NCI-H526 treated with DMSO at 0.1 percent for 48 hours (cell line): ENCODE measurements at regions not wholly inside any gene's neighbourhood (a gene's known extent, or its start where the extent isn't known, plus 50 kb on each side); places are given as distances from the start of the nearest gene placed in this dataset.

Experiments used
- DNase-seq: peaks from one replicate; lab custom pipeline; 2025; lab: John Stamatoyannopoulos, UW

DNA sequence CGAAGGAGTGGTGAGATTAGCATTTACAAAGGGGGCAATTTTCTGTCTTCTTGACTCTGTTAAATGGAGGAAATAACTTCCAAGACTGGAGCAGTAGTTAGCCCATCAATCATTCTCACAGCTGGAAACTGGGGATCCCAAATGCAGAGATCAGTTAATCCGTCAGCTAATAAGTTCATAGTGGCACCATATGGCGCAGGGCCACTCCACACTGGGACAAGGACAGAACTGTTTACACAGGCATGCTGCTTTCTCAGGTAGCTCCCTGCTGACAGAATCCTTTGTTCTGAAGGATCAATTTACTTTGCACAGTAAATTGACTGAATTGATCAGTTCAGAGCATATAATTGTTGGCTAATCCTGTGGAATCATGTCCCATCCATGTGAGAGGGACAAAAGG lies 395.7 kb downstream of the TMEM161B start:
- no peak for DNase-seq

DNA sequence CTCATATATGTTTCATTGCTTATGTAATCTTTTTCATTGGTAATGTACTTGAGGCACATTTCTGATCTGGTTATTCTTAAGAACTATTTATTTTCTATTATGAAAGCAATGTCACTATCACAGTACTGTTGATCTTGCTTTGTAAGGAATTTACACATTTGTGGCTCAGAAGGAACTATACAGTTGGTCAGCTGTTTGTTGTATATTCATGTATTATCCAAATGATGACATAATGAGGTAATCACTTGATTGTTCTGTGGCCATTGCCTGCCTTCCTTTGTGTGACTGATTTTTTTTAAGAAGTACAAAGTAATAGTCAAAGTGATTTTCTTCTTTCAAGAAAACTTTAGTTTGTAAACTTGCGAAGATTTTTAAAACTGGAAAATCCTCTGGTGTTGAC lies 399.9 kb downstream of the TMEM161B start:
- no peak for DNase-seq

DNA sequence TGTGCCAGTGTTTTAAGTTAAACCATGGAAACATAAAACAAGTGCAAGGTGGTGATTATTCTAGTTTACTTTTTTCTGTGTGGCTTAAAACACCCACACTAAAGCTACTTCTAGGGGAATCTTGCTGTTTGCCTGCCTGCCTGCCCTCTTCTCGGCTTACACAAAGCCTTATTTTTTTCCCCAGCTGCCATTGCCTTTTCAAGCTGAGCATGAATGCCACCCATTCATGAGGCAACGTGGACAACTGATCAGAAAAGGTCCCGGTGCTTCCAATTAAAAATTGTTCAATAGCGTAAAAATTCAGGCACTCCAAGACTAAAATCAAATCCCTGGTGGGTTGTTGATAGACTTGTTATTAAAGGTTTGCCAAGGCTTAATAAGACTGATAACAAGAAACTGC lies 401.4 kb downstream of the TMEM161B start:
- no peak for DNase-seq

DNA sequence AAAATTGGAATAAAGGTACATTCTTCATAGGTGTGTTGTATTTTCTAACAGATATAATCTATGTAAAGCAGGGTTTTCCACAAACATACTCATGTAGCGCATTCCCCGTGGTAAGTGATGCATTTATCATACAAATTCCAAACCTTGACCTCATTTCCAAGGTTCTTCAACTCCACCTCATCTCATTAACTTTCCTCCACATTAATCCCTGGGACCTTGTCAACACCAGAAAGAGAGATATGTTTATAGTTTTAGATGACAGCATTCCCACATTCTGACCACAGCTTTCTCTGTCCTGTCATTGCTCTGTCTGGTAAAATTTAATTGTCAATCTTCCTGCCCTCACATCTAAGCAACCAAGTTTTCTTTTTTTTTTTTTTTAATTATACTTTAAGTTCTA lies 415.1 kb downstream of the TMEM161B start:
- DNase-seq = no peak

DNA sequence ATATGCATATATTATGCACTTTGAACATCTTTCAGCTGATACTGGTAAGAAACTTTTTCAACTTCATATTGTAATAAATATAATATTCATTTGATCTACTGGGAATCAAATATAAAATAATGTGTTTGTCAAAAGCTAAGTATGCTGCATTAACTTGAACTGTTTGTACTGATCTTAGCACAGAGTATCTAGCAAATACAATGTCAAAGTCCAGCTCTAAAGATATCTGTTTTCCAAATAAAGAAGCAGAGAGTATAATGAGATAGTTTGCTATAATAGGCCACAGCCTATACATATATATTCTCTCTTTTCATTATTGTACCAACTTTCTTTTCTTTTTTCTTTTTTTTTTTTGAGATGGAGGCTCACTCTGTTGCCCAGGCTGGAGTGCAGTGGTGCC lies 417.0 kb downstream of the TMEM161B start:
- no peak for DNase-seq

DNA sequence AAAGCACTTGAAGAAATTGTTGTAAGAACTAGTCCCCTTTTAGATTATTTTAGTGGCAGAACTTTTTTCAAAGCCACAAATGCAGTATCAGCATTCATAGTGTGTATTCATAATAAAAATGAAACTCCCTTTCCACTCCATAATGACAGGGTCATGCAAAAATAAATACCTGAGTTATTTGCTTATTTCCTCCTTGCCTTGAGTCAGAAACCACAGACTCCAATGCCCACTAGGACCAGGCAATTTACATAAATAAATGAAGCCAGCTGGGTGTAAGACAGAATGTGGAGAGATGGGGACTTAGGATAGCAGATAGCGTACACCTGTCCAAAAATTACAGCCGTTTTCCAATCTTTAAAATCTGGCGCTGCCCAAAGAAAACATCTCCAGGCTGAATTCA lies 417.8 kb downstream of the TMEM161B start:
- peak; percentile 79 for DNase-seq

DNA sequence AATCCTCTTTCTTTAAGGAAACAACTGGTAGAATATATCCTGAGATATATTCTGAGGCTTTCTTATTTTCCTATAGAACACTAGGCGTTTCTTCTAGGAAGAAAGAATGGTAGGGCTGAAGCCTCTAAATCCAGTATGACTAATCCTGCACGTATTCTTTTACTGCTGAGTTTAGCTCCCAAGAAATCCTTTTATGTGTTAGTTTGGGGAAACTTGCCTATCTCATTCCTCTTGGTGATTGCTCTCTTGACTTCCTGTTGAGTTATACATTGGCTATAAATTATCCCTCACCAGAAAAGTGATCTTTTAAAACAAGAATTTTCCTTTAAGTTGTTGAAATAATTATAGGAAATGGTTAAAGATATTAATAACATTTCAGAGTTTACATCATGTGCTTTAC lies 422.9 kb downstream of the TMEM161B start:
- DNase-seq = no peak

DNA sequence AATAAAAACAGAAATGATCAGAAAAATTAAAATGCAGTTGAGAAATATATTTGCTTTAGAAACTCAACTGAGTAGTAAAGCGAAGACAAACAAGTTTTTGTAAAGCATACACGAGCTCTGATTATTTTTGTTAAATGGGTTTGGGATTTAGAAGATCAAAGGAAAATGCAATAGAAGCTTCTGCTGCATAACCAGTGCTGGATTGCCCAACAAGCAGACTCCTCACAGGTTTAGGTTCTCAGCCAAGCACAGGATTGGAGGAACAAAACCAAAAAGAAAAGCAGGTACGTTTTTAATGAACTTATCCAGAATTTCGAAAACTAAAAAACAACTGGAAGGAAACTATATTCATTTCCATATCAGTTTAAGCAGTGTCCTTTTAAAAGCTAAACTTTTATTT lies 423.8 kb downstream of the TMEM161B start:
- no peak for DNase-seq

DNA sequence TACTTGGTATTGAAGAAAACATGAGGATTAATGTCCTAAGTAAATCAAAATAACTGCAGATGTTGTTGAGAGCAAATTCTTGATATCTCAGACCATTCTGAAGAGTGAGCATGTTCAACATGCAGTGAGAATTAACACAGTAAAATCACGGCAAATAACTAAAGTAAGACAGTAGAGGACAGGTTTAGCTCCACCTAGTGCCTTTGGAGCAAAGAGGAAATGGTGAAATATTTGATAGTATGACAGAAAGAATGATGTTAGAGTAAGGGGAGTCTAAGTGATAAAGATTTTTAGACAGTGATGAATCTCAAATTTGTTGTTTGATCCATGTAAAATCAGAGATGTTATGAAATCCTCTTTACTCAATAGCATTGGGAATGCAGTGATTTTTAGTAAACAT lies 424.2 kb downstream of the TMEM161B start:
- DNase-seq = no peak

DNA sequence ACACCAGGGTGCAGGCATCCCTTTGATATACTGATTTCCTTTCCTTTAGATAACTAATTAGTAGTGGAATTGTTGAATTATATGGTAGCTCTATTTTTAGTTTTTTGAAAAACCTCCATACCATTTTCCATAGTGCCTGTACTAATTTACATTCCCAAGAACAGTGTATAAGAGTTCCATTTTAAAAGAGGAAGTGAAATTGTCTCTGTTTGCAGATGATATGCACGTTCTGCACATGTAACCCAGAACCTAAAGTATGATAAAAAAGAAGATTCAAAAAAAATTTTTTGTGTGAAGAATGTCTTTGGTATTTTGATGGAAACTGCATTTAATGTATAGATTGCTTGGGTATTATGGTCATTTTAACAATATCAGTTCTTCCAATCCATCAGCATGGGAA lies 424.0 kb upstream of the CCNH start:
- no peak for DNase-seq

DNA sequence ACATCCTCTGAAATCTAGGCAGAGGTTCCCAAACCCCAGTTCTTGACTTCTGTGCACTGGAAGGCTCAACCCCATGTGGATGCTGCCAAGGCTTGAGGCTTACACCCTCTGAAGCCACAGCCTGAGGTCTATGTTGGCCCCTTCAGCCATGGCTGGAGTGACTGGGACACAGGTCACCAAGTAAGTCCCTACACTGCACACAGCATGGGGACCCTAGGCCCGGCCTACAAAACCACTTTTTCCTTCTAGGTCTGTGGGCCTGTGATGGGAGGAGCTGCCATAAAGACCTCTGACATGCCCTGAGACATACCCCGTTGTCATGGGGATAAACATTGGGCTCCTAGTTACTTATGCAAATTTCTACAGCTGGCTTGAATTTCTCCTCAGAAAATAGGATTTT lies 418.8 kb upstream of the CCNH start:
- no peak for DNase-seq

DNA sequence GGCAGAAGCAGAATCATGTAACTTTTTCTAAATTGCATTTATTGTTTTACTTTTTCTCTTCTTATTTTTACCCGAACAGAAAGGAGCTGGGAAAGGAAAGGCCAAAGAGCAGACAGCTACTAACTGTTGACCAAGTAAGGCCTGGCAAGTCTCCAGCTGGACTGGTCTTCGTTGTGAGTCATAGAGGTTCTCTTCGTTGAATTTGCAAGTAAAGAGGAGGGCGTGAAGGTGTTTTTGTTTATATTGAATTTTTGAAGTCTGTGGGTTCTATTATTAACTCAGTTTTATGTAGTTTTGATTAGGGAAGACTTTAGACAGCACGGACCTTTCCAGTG lies 416.5 kb upstream of the CCNH start:
- no peak for DNase-seq

DNA sequence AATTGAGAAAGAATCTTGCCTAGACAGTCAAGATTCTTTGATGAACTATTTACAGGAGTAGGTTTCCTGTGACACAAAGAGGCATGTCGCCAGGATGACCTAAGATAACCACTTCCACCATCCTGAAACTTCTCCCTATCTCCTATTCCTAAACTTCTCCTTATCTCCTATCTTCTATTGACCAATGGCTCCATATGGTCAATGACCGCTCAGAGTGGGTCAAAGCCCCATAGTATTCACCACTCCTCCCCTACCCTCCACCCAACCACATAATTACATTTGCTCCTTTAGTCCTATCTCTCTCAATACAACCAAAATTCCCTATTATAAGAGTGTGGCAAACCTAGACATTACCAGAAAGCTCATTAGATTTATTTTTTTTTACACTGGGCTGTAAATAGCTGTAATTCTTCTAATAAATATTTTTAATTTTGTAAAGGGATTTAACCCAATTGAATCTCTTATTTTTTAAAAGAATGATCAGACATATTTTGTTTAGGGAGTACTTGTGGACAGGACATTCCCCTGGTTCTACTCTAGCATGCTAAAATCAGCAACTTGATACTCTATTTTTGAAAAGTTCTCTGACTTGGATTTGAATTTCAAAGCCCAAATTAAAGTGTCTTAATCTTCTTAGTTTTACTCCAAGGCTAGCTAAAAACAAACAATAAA lies 416.0 kb upstream of the CCNH start:
- DNase-seq = no peak

DNA sequence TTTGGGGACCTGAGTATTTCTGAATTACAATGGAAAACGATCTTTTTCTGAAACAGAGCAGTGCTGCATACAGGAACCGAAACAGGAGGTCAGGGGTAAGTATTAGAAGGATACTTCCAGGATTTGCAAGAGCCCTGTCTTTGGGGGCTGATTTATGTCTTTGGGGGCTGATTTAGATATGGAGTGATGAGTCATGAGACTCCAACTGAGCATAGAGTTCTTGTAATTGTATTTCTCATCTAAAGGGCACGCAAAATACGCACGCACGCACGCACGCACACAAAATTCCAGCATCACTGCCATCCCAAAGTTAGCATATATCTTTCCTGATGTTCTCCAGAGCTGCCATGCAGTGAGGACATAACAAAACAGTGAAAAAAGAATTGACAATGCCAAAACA lies 414.8 kb upstream of the CCNH start:
- DNase-seq = no peak

DNA sequence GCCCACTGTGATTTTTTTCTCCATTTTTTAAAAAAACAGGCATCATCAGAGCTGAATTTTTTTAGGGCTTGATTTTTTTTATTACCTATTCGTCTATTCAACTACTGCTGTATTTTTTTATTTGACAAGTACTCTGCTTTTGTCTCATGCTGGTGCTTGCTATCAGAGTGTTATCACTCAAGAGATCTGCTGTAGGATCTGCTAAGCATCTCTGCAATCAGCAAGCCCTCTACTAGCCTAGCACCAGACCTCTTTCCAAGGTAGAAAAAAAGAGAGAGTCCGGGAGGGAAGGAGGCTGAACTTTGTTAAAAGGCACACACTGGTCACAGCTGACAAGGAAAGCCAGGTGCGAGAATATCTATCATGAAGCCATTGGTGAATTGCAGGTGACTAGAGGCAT lies 413.8 kb upstream of the CCNH start:
- DNase-seq = no peak

DNA sequence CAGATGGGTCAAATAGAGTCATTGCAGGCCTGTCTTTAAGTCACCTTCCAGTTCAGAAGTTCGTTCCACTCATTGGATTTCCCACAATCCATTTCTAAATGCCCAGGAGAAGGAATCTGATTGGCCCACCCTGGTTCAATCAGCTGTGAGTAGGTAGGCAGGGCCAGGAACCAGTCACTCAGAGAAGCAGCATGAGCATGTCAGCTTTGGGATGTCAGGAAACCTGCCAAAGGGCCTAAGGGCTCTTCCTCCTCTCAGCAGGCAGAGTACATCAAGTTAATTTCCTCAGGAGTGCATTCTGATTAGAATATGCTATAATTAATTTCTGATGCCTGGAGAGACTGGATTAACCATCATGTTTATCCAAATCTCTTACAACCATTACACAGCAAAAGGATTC lies 412.9 kb upstream of the CCNH start:
- no peak for DNase-seq

DNA sequence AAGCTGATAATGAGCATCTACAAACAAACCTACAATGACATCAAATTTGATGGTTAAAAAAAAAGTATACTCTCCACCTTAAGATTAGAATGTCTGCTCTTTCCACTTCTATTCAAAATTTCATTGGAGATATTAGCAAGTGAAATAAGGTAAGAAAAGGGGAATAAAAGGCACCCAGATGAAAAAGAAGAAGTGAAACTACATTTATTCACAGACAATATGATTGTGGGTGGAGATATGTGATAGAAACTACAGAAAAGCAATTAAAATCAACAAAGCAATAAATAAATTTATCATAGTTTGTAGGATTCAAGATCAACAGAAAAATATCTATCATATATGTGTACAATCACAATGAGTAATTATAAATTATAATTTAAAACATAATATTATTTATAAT lies 395.1 kb upstream of the CCNH start:
- no peak for DNase-seq

DNA sequence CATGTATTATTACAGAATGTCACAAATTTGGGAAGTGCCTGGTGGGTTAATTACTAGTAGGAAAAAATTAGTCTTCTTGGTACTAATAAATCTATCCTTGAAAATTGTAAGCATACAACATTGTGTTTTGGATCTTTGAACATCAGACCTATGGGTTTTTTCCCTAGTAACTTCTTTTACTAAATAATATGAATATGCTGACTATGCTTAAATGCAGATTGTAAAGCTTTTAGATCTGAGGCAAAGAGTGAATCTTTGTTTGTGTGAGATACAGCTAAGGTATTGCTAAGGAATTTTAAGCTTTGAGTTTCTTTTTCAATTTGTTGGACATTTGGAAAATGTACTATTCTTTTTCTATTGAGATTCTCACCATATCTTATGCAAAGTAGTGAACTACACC lies 390.6 kb upstream of the CCNH start:
- DNase-seq = no peak

DNA sequence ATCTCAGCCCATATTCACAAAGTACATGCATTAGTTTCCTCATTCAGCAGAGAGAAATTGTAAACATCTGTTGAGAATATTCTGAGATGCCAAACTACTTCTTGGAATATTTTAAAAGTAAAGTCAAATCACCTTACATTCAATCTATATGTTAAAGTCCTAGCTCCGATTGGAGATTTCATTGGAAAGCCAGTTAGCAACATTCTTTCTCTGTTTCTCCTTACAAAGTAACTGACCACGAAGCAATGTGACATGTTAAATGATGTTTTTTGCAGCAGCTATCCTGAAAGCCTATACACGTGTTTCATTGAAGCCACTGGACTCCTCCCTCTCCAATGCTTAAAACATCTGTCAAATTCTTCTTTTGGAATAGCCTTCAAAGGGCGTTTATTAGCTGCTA lies 379.1 kb upstream of the CCNH start:
- DNase-seq = no peak

DNA sequence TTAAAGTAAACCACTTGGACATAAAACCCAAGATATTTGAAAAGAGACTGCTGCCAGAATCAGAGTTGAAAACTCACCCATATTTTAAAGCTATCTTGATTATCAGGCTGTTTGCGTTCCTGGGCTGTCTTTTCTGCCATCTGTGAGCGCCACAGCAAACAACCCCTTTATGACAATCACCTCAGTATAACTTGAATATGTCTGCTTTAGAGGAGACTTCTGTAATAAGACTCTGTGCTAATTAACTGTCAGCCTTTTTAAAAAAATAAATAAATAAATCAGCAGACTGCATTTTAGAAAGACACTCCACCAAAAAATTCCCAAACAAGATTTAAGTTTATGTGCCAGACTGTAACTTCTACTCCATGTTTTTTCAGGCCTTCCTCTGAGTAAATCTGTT lies 375.7 kb upstream of the CCNH start:
- DNase-seq = no peak

DNA sequence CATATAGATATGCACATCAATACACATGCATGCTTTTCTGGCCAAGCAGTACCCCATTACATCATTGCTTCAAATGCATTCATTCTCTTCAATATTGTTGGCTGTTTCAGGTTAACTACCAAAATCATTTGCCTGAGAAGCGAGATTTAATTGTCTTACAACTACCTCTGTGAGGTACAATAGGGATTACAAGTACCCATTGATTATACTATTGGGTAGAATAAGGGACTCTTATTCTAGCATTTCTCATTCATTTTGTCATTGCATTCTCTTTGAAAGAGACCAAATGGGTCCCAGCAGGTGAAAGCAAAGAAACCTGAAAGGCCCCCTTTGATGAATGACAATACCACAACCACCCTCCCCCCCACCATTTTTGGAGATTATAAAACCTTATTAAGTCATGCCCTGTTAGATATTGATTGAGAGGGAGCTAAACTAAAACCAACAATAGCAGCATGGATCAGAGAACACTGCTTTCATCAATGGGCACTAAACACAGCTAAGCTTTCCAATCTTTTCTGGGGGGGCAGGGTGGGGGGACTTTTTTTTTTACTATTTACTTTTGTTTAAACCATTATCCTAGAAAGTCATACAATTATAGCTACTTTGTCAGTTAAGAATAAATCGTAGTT lies 375.0 kb upstream of the CCNH start:
- no peak for DNase-seq

DNA sequence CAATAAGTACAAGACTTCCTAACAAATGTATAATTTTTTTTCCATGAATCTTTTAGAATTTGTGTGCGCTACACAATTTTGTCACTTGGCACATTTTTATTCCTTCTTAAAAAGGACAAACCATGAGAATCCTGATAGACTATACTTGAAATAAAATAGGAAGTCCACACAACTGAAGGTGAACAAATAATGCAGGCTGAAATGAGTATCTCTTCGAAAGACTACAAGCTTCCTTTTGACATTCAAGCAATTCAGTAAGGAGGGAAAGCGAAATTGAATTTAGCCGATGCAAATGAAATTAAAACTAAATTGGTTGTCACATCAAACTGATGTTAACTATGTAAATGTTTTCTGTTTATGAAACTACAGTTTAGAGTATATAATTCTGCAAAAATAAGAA lies 374.4 kb upstream of the CCNH start:
- no peak for DNase-seq

DNA sequence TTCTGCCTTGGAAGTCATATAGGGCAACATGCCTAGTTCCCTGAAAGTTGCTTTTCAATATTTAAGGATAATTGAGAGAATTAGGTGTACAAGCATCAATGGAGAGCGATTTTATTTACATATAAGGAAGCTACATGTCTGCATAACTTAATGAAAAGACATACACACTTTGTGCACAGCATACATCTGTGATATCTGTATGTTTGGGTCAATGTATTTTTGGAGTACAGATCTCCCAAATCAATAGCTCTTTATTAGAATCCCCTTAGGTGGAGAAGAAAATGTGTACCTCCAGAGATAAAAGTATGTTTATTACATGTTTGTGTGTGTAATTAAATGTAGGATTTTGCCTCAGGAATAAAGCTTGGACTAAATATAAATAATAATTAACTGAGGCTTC lies 373.7 kb upstream of the CCNH start:
- DNase-seq = no peak

DNA sequence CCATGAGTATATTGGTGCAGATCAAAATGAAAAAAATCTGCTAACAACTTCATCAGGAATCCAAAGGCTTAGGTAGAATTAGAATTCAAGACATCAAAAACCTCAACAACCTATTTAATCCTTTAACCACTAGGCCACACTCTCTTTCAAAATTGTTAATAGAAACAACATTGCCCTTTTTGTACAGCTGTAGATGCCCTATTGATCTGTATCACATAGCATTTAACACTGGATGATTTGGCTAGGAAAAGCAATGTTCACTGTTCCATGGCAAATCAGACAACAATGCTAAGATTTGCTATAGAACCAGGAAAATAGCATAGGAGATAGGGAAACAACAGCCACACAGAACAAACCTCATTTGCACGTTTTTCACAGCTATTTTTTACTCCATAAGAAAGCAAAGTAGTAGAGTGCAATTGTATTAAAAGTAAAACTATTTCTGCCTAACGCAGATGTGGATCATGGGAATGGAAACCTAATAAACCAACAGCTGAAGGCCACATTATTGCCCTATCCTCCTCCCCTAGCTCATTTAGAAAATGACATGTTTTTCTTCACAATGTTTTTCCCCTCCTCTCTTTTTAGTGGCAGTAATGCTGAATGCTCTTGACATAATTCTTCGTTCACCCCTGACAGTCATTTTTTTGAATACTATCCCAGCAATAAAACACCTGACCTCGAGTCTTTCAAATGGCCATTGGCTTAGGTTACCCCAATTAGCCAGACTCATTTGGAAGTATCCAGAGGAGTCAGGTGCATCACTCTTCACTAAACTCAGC lies 373.0 kb upstream of the CCNH start:
- no peak for DNase-seq
